ENCODE measurements at regions not wholly inside any gene's neighbourhood (a gene's known extent, or its start where the extent isn't known, plus 50 kb on each side); places are given as distances from the start of the nearest gene placed in this dataset.
A peak's percentile ranks its signal among the peaks of the same experiment; 100 is the strongest.

GRCh38 chr10:70966646-70967553 lies 78.5 kb upstream of the PCBD1 start:
- no peak for DNase-seq (ENCODE audit: low read depth in 4 of 4, low spot score in 2 of 4)

DNA sequence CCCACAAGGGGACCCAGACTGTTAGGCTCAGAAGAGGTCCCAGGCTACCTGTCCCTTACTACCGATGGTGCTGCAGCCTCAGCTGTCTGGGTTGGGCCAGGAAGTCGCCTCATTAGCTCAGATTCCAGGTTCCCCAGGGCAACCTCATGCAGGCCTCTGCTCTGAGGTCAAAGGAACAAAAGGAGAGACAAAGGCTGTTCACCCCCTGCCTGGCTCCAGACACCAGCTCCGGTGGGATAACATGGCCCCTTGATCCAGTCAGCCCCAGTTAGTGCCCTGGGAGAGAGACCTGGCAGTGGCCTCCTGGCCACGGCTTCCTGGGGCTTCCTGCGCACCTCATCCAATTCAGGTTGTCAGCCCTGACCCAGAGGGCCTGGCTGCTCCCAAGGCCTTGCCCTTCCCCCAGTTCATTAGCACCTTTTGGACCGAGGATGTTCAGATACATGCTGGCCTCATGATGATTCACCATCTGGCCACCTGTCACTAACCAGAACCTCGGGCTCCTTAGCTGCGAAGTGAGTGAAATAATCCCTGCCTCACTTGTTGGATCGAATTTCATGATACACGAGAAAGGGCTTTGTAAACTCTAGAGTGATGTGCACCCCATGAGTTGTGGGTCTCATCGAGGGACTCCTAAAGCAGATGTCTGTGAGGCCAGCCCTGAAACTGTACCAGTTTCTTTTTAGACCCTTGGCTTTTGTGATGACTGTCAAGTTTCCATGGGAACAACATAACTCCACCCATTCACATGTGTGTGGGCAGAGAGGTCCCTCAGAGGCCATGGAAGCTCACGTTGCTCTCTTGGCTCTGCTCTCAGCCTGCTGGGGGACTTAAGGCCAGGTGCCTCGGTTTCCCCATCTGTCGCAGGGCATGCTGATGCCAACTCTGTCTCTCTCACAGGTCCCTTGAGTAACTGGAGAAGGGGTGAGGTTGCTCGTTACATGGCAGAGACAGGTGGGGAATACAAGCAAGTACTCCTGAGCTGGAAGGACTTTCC lies 79.5 kb upstream of the PCBD1 start:
- peak in 2 of 4 donors; percentile 26 to 28 for DNase-seq (ENCODE audit: low read depth in 4 of 4, low spot score in 2 of 4)

DNA sequence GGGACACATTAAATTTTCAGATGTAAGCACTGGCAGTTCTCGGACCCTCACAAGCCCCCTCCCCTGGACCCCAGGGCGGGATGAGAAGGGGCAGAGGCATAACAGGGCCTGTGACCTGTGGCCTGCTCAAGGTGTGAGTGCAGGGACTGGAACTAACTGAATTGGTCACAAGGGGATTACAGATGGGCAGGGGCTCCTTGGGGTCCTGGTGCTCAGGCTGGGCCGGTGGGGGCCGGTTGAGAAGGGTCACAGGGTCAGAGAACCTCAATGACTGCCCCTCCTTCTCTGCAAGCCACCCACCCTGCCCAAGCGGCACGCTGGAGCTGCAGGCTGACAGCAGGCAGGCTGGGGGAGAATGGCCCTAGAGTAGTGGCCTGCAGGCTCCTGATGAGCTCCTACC lies 80.8 kb upstream of the PCBD1 start:
- DNase-seq (ENCODE audit: low read depth in 4 of 4, low spot score in 2 of 4): no peak

GRCh38 chr10:70970830-70971229 lies 82.5 kb upstream of the PCBD1 start:
- no peak for DNase-seq (ENCODE audit: low read depth in 4 of 4, low spot score in 2 of 4)

GRCh38 chr10:70973275-70973674 lies 84.9 kb upstream of the PCBD1 start:
- no peak for DNase-seq (ENCODE audit: low read depth in 4 of 4, low spot score in 2 of 4)

DNA sequence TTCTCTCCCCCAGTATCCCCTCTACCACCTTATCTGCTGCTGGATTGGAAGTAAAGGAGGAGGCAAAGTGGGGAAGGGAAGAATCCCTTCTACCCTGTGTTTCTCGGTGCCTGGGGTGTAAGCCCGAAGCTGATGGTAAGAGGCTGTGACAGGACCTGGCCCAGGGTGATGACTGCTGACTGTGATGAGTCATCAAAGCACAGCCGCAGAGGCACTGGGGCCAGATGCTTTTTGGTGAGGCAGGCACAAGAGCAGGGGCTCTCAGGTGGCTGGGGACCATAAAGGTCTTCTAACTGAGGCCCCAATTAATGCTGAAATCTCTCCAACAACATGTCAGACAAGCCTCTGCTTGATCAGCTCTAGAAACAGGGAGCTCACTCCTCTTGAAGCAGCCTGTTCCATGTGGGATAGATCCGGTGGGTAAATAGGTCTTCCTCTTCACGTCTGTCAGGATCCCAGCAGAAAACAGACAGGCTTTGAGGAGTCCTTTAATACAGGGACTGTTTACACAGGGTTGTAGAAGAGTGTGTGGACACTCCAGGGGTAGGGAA lies 86.1 kb upstream of the PCBD1 start:
- no peak for DNase-seq (ENCODE audit: low read depth in 4 of 4, low spot score in 2 of 4)

DNA sequence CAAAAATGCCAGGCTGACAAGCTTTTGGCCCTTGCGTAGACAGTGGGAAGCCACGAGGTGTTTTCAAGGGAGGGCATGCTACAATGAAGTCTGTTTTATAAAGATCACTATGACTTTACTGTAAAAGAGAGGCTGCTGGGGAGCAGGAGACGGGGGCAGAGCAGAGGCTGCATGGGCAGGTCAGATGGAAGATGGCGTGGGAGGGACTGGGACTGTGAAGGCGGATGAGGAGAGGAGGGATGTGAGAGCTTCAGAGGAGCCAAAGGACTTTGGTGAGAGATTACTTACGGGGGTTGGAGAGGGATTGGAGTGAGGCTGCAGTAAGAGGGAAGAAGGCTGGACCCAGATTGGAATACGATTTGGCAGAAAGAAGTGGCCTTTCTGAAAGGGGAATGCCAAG lies 86.6 kb upstream of the PCBD1 start:
- DNase-seq (ENCODE audit: low read depth in 4 of 4, low spot score in 2 of 4): no peak

GRCh38 chr10:70976063-70976695 lies 87.8 kb upstream of the PCBD1 start:
- no peak for DNase-seq (ENCODE audit: low read depth in 4 of 4, low spot score in 2 of 4)

DNA sequence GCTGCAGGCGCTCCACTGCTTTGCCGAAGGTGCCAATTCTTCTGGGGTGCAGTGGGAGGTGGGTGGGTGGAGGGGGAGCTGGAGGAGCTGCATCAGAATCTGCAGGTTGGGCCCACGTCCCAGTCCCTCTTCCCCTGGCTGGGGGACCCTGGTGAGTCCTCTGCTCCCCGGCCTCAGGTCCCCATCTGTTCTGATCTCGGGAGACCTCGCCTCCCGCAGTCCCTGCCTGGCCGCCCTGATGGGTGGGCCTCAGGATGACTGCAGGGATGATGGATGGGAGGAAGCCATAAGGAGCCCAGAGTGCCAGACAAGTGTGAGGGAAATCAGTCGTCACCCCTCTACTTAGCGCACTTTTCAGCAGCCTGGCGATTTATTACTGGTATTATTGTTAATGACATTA lies 89.3 kb upstream of the PCBD1 start:
- no peak for DNase-seq (ENCODE audit: low read depth in 4 of 4, low spot score in 2 of 4)

DNA sequence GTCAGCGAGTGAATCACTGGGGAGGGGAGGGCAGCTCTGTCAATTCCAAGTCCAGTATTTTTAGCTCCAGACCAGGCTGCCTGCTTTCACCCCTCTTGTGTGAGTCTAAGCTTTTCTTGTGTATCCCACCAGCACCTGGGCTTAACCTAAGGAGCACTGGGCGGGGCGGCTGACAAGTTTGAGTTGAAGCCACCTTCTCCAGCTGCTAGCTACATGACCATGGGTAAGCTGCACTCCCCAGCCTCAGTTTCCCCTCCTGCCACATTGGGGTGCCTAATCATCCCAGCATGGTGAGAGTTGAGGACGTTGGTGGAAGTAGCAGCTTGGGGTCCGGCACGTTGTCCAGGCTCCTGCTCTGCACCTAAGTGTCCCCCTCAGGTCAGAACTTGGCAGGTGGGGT lies 89.8 kb upstream of the PCBD1 start:
- no peak for DNase-seq (ENCODE audit: low read depth in 4 of 4, low spot score in 2 of 4)

- no peak for DNase-seq (ENCODE audit: low read depth in 4 of 4, low spot score in 2 of 4)
Observed at GRCh38 chr10:70978816-70979480, 90.6 kb upstream of the PCBD1 start.

DNA sequence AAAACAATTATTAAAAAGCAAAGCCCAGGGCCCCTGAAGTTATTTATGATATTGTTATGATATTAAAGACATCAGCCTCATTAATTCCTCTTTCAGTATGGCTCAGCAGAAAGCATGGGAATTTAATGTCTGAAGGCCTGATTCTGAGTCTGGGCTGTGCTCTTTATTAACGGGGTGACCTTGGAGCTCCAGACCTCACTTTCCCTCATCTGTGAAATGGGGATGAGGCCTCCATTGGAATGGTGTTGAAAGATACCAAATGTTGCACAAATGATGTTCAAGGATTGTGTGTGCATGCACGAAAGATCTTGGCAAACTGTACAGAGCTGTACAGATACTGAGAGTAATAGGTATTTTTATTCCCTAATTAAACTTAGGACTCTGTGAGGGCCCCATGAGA lies 92.3 kb upstream of the PCBD1 start:
- DNase-seq (ENCODE audit: low read depth in 4 of 4, low spot score in 2 of 4): no peak

- DNase-seq (ENCODE audit: low read depth in 4 of 4, low spot score in 2 of 4): no peak
Observed at GRCh38 chr10:70981171-70981836, 92.9 kb upstream of the PCBD1 start.

DNA sequence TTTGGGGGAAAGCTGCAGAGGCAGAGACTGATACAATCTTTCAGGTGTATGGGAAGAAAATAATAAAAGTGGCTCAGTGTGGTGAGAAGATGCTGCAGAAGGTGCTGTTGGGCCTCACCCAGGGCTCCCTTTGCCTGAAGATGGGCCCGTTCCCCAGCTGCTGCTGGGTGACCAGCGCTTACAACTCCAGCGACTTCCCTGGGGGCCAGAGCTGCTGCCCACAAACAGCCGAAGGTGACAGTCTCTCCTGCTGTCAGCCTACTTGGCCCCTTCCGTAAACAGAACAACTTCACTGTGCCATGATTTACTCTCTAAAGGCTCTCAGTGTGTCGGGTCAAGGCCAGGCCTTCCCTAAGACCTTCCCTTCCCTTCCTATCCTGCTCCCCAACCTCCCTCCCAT lies 93.6 kb upstream of the PCBD1 start:
- DNase-seq (ENCODE audit: low read depth in 4 of 4, low spot score in 2 of 4): no peak

DNA sequence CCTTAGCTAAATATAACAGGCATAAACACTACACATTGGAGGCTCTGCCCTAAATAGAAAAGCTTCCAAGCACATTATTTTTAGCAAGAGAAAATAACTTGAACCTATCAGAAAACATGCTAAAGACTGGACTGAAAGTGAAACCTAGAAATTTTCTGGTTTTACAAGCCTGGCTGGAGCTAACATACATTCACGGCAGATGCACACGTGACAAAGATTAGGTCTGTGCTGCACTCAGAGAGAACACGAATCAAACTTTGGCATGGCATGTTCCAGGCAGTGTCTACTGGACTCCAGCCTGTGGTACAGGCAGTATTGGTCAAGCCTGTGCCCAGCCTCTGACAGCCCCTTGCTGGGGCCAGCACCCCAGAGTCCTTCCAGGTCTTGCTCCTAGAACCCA lies 94.1 kb upstream of the PCBD1 start:
- DNase-seq (ENCODE audit: low read depth in 4 of 4, low spot score in 2 of 4): no peak

- no peak for DNase-seq (ENCODE audit: low read depth in 4 of 4, low spot score in 2 of 4)
Observed at GRCh38 chr10:70984986-70985722, 96.8 kb upstream of the PCBD1 start.

GRCh38 chr10:70985824-70986622 lies 97.7 kb upstream of the PCBD1 start:
- DNase-seq (ENCODE audit: low read depth in 4 of 4, low spot score in 2 of 4): no peak

GRCh38 chr10:70986623-70986950 lies 98.2 kb upstream of the PCBD1 start:
- no peak for DNase-seq (ENCODE audit: low read depth in 4 of 4, low spot score in 2 of 4)
